C4-2B (cell line): ENCODE measurements at regions not wholly inside any gene's neighbourhood (a gene's known extent, or its start where the extent isn't known, plus 50 kb on each side); places are given as distances from the start of the nearest gene placed in this dataset.

Experiments
- CTCF ChIP-seq: fragments of 450-650 bp; conservative IDR thresholded peaks from 2 replicates; pipeline ENCODE4 v1.5.1; 2017; ENCODE audit warnings: mild to moderate bottlenecking
- ZFX ChIP-seq: fragments of 450-650 bp; IDR thresholded peaks from 2 replicates; pipeline ENCODE4 v1.6.1; 2017

- TF ChIP-seq CTCF (no peak), ZFX (no peak)
These were observed 77.1 kb upstream of the PRR23E start for GRCh38 chr3:127115691-127116351.
